ENCODE measurements at regions not wholly inside any gene's neighbourhood (a gene's known extent, or its start where the extent isn't known, plus 50 kb on each side); places are given as distances from the start of the nearest gene placed in this dataset.
"Not testable (repeated sequence)": the region's sequence is repeated elsewhere in the genome, so short reads cannot be mapped to it uniquely, and the experiment has no call there.

- DNase-seq, result no peak
Measured at GRCh38 chr7:85392326-85392725, 205.5 kb upstream of the SEMA3D start.

GRCh38 chr7:85386460-85386859 lies 199.6 kb upstream of the SEMA3D start:
- no peak for DNase-seq

- no peak for DNase-seq
Measured at GRCh38 chr7:85384392-85384791, 197.5 kb upstream of the SEMA3D start.

- no peak for DNase-seq
Measured at GRCh38 chr7:85381212-85381611, 194.4 kb upstream of the SEMA3D start.

GRCh38 chr7:85376589-85376988 lies 189.7 kb upstream of the SEMA3D start:
- no peak for DNase-seq

GRCh38 chr7:85356916-85357315 lies 170.1 kb upstream of the SEMA3D start:
- no peak for DNase-seq

- no peak for DNase-seq
Measured at GRCh38 chr7:85343484-85343883, 156.6 kb upstream of the SEMA3D start.

- DNase-seq, result no peak
Measured at GRCh38 chr7:85342781-85343180, 155.9 kb upstream of the SEMA3D start.

GRCh38 chr7:85341973-85342372 lies 155.1 kb upstream of the SEMA3D start:
- no peak for DNase-seq

GRCh38 chr7:85341121-85341520 lies 154.3 kb upstream of the SEMA3D start:
- no peak for DNase-seq

- DNase-seq, result no peak
Measured at GRCh38 chr7:85336086-85336485, 149.2 kb upstream of the SEMA3D start.

- DNase-seq, result not testable (repeated sequence)
Measured at GRCh38 chr7:85335113-85335512, 148.3 kb upstream of the SEMA3D start.

GRCh38 chr7:85328456-85328998 lies 141.7 kb upstream of the SEMA3D start:
- DNase-seq, result no peak

GRCh38 chr7:85324145-85324799 lies 137.4 kb upstream of the SEMA3D start:
- no peak for DNase-seq

GRCh38 chr7:85322252-85322651 lies 135.4 kb upstream of the SEMA3D start:
- no peak for DNase-seq

GRCh38 chr7:85320699-85321476 lies 134.0 kb upstream of the SEMA3D start:
- no peak for DNase-seq

GRCh38 chr7:85316489-85316888 lies 129.6 kb upstream of the SEMA3D start:
- DNase-seq, result no peak

GRCh38 chr7:85310301-85310700 lies 123.4 kb upstream of the SEMA3D start:
- DNase-seq, result no peak

GRCh38 chr7:85306115-85306514 lies 119.3 kb upstream of the SEMA3D start:
- no peak for DNase-seq

GRCh38 chr7:85294176-85294575 lies 107.3 kb upstream of the SEMA3D start:
- DNase-seq, result no peak

GRCh38 chr7:85292908-85293576 lies 106.2 kb upstream of the SEMA3D start:
- no peak for DNase-seq

GRCh38 chr7:85290269-85290668 lies 103.4 kb upstream of the SEMA3D start:
- DNase-seq, result no peak

- no peak for DNase-seq
Measured at GRCh38 chr7:85289279-85289678, 102.4 kb upstream of the SEMA3D start.

Data from hematopoietic multipotent progenitor cell treated with erythropoietin and hydrocortisone succinate and interleukin-3 and kit ligand, for 8 days (in vitro differentiated cells).